OCI-LY1 (cell line): ENCODE measurements at regions not wholly inside any gene's neighbourhood (a gene's known extent, or its start where the extent isn't known, plus 50 kb on each side); places are given as distances from the start of the nearest gene placed in this dataset.

Experiments used
- H2AFZ ChIP-seq: fragments of 200-600 bp; sonication (generic), shearing (Covaris generic); 2 replicates; pipeline ENCODE4 v1.6.0; 2014; ENCODE audit warnings: antibody characterized with exemption, mild to moderate bottlenecking, low read length
- H3F3A ChIP-seq: fragments of 200-600 bp; sonication (generic), shearing (Covaris generic); 2 replicates; pipeline ENCODE4 v1.6.0; 2014; ENCODE audit warnings: mild to moderate bottlenecking, antibody characterized with exemption, low read length, moderate library complexity; ENCODE audit not compliant: insufficient read depth
- H3K27ac ChIP-seq: fragments of 200-600 bp; sonication (generic); 2 replicates; pipeline ENCODE4 v1.5.1; 2014; ENCODE audit warnings: low read length, mixed run types, mild to moderate bottlenecking, low read depth; ENCODE audit not compliant: poor library complexity, severe bottlenecking
- H3K27me3 ChIP-seq: fragments of 200-600 bp; sonication (generic); 2 replicates; pipeline ENCODE4 v1.6.0; 2014; ENCODE audit warnings: antibody characterized with exemption, mild to moderate bottlenecking, low read length, moderate library complexity; ENCODE audit not compliant: insufficient read depth
- H3K36me3 ChIP-seq: fragments of 200-600 bp; sonication (generic); 2 replicates; pipeline ENCODE4 v1.6.1; 2014; ENCODE audit warnings: mild to moderate bottlenecking, antibody characterized with exemption, low read length, moderate library complexity, mixed read lengths; ENCODE audit not compliant: insufficient read depth
- H3K4me1 ChIP-seq: fragments of 200-600 bp; sonication (generic); 2 replicates; pipeline ENCODE4 v1.5.1; 2014; ENCODE audit warnings: mild to moderate bottlenecking, low read length, moderate library complexity; ENCODE audit not compliant: insufficient read depth, severe bottlenecking
- H3K4me2 ChIP-seq: fragments of 200-600 bp; sonication (generic), shearing (Covaris generic); 2 replicates; pipeline ENCODE4 v1.6.1; 2014; ENCODE audit warnings: low read length
- H3K4me3 ChIP-seq: fragments of 200-600 bp; sonication (generic); 2 replicates; pipeline ENCODE4 v1.5.1; 2014; ENCODE audit warnings: low read length, low read depth, mild to moderate bottlenecking, mixed read lengths; ENCODE audit not compliant: poor library complexity, severe bottlenecking
- H3K79me2 ChIP-seq: fragments of 200-600 bp; shearing (Covaris generic); 2 replicates; pipeline ENCODE4 v1.6.1; 2016; ENCODE audit warnings: mixed run types, low read length, mixed read lengths; ENCODE audit not compliant: insufficient read depth
- H3K9ac ChIP-seq: fragments of 200-600 bp; sonication (generic), shearing (Covaris generic); 2 replicates; pipeline ENCODE4 v1.6.1; 2014; ENCODE audit warnings: mild to moderate bottlenecking, low read length, mixed read lengths
- H3K9me2 ChIP-seq: fragments of 200-600 bp; sonication (generic), shearing (Covaris generic); 2 replicates; pipeline ENCODE4 v1.6.1; 2014; ENCODE audit warnings: low read depth, mild to moderate bottlenecking, low read length, mixed read lengths
- H3K9me3 ChIP-seq: fragments of 200-600 bp; shearing (Covaris generic); 2 replicates; pipeline ENCODE4 v1.6.1; 2014; ENCODE audit warnings: low read length, mixed read lengths
- H4K20me1 ChIP-seq: fragments of 200-600 bp; sonication (generic), shearing (Covaris generic); 2 replicates; pipeline ENCODE4 v1.6.0; 2016; ENCODE audit warnings: mild to moderate bottlenecking, low read length; ENCODE audit not compliant: insufficient read depth
- CTCF ChIP-seq: fragments of 200-600 bp; sonication (generic), shearing (Covaris generic); IDR thresholded peaks from 2 replicates; pipeline ENCODE4 v1.5.1; 2017; ENCODE audit warnings: mild to moderate bottlenecking, antibody characterized with exemption, low read length, moderate library complexity, mixed read lengths
- EZH2 ChIP-seq: fragments of 200-600 bp; sonication (generic), shearing (Covaris generic); IDR thresholded peaks from 2 replicates; pipeline ENCODE4 v1.8.0; 2017; ENCODE audit warnings: borderline replicate concordance, mixed run types, mild to moderate bottlenecking, antibody characterized with exemption, low read length, moderate library complexity, mixed read lengths

- Histone ChIP-seq H3K4me3 (no peak overlapping the region), H3K27me3 (no peaks in the 10 kb centered on the region), H3K9ac (no peak overlapping the region), H2AFZ (no peak overlapping the region), H3K9me2 (no peaks in the 10 kb centered on the region), H4K20me1 (no peaks in the 10 kb centered on the region), H3K4me1 (no peaks in the 10 kb centered on the region), H3K36me3 (no peaks in the 10 kb centered on the region), H3K4me2 (no peak overlapping the region), H3F3A (no peaks in the 10 kb centered on the region), H3K9me3 (no peaks in the 10 kb centered on the region), H3K79me2 (no peaks in the 10 kb centered on the region), H3K27ac (no peak overlapping the region)
- no peak for TF ChIP-seq CTCF
- TF ChIP-seq EZH2 = no peak
These were observed 443.8 kb downstream of the GPAM start for GRCh38 chr10:111739874-111740139.

- H3K4me1 ChIP-seq = no peaks in the 10 kb centered on the region
- H4K20me1 ChIP-seq = no peaks in the 10 kb centered on the region
- no peak overlapping the region for H3K4me2 ChIP-seq
- TF ChIP-seq CTCF (no peak), EZH2 (no peak)
- H3K9me2 ChIP-seq = no peaks in the 10 kb centered on the region
- no peaks in the 10 kb centered on the region for H3K79me2 ChIP-seq
- H3K9me3 ChIP-seq = no peaks in the 10 kb centered on the region
- no peaks in the 10 kb centered on the region for H3K27me3 ChIP-seq
- H3K36me3 ChIP-seq = no peaks in the 10 kb centered on the region
- H3K4me3 ChIP-seq = no peak overlapping the region
- no peak overlapping the region for H3K9ac ChIP-seq
- H3F3A ChIP-seq = no peaks in the 10 kb centered on the region
- no peak overlapping the region for H3K27ac ChIP-seq
- H2AFZ ChIP-seq = no peak overlapping the region
These were observed 437.6 kb downstream of the GPAM start for GRCh38 chr10:111745982-111746381.

GRCh38 chr10:111747751-111748150, 435.8 kb downstream of the GPAM start:
- H3K4me2 ChIP-seq = no peak overlapping the region
- TF ChIP-seq CTCF (no peak), EZH2 (no peak)
- H3K27me3 ChIP-seq = no peaks in the 10 kb centered on the region
- no peaks in the 10 kb centered on the region for H3K36me3 ChIP-seq
- H3K4me3 ChIP-seq = no peak overlapping the region
- H4K20me1 ChIP-seq = no peaks in the 10 kb centered on the region
- H3F3A ChIP-seq = no peaks in the 10 kb centered on the region
- H3K4me1 ChIP-seq = no peaks in the 10 kb centered on the region
- no peaks in the 10 kb centered on the region for H3K9me2 ChIP-seq
- no peak overlapping the region for H3K9ac ChIP-seq
- H3K27ac ChIP-seq = no peak overlapping the region
- no peak overlapping the region for H2AFZ ChIP-seq
- no peaks in the 10 kb centered on the region for H3K9me3 ChIP-seq
- no peaks in the 10 kb centered on the region for H3K79me2 ChIP-seq
